Activated CD4-positive, alpha-beta T cell treated with anti-CD3 and anti-CD28 coated beads, Interleukin-2, amount 10 ng/mL, durations not matched to agents 24 days and 14 days (primary cell): ENCODE measurements at regions not wholly inside any gene's neighbourhood (a gene's known extent, or its start where the extent isn't known, plus 50 kb on each side); places are given as distances from the start of the nearest gene placed in this dataset.

Experiments used
- DNase-seq: peaks from one replicate; pipeline ENCODE4 v3.0.0; 2022
- H3K27ac Mint-ChIP-seq: one replicate; pipeline ENCODE4 v1.8.0; 2022; ENCODE audit warnings: mild to moderate bottlenecking, mixed read lengths
- H3K27me3 Mint-ChIP-seq: one replicate; pipeline ENCODE4 v1.8.0; 2022; ENCODE audit warnings: mixed read lengths
- H3K36me3 Mint-ChIP-seq: one replicate; pipeline ENCODE4 v1.8.0; 2022; ENCODE audit warnings: low read depth, mild to moderate bottlenecking, mixed read lengths
- H3K4me1 Mint-ChIP-seq: one replicate; pipeline ENCODE4 v1.8.0; 2021; ENCODE audit warnings: mixed read lengths
- H3K4me3 Mint-ChIP-seq: one replicate; pipeline ENCODE4 v1.8.0; 2022; ENCODE audit warnings: mild to moderate bottlenecking, moderate library complexity, mixed read lengths
- H3K9me3 Mint-ChIP-seq: one replicate; pipeline ENCODE4 v1.8.0; 2021; ENCODE audit warnings: mixed read lengths
- intact Hi-C: fragments of 100-400 bp; cut with micrococcal nuclease; formaldehyde crosslinking; loops from one replicate; pipeline ENCODE4 v1.15.1; 2023

DNA sequence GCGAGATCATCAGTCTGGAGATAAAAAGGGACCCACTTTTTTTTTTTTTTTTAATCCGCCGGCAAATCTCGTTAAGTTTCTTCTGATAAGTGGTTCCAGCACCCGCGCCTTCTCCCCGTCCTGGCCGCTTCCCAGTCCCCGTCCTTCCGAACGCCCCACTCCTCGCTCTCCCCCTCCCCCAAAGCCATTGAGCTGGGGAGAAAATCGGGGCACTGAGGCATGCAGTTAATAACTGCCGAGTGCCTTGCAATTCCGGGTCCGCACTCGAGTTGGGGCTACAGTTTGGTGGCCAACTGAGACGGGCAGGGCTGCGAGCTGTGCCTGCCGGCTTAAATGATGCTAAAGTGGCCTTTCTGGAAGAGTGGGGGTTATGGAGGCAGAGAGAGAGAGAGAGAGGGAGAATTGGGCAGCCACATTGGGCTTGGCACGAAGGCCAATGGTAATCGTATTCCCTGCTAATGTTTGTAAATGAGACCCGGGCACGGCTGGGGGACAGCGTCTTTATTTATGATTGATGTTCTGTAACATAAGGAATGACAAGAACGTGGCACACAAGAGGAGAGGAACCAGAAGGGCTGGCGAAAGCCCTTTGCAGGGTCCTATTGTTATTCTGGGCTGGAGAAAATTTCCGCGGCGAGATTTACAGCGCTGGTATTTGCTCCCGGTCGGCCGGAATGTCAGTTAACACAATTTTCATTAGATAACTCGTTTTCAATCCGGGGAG lies 115.4 kb upstream of the MYL2 start:
- peaks cover 68% of the 10 kb centered on the region for H3K27me3 Mint-ChIP-seq
- H3K9me3 Mint-ChIP-seq: no peaks in the 10 kb centered on the region
- DNase-seq: no peak
- intact Hi-C loops: no loop called here
- H3K4me1 Mint-ChIP-seq: peaks cover 10% of the 10 kb centered on the region
- H3K36me3 Mint-ChIP-seq: peaks cover 2% of the 10 kb centered on the region
- H3K4me3 Mint-ChIP-seq: peak overlapping the region; percentile 61
- no peak overlapping the region for H3K27ac Mint-ChIP-seq

DNA sequence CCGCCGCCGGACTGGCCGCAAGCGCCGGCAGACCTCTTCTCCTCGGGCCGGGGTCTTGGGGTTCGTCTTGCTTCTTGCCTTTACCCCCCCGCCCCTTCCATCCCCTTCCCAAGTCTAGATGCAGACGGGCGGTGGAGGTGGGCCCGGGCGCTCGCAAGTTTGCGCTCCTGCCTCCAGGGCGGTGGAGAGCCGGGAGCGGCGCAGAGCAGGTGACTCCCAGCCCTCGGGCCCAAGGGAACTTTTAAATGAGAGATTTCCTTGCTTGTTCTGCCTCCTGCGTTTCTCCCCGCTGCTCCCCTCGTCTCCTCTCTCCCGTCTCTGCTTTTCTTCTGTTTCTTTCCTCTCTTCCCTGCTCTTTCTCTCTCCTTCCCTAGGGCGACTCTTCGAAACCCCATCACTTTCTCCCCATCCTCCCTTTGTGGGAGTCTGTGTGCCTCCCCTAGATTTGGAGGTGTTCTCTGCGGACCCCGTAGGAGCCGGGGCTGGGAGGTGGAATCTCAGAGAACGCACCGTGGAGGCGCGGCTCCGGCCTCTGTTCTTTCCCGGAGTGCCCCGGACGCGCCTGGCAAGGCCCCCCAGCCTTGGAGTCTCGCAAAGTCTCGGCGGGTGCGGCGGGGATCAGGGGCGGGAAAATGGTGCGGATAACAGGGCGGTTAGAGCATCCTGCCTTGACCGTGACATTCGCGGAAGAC lies 114.7 kb upstream of the MYL2 start:
- peaks cover 75% of the 10 kb centered on the region for H3K27me3 Mint-ChIP-seq
- H3K9me3 Mint-ChIP-seq: no peaks in the 10 kb centered on the region
- intact Hi-C loops: no loop called here
- H3K36me3 Mint-ChIP-seq: peaks cover 2% of the 10 kb centered on the region
- no peak for DNase-seq
- H3K4me1 Mint-ChIP-seq: peaks cover 10% of the 10 kb centered on the region
- peak overlapping the region; percentile 80 for H3K27ac Mint-ChIP-seq
- peak overlapping the region; percentile 61 for H3K4me3 Mint-ChIP-seq

DNA sequence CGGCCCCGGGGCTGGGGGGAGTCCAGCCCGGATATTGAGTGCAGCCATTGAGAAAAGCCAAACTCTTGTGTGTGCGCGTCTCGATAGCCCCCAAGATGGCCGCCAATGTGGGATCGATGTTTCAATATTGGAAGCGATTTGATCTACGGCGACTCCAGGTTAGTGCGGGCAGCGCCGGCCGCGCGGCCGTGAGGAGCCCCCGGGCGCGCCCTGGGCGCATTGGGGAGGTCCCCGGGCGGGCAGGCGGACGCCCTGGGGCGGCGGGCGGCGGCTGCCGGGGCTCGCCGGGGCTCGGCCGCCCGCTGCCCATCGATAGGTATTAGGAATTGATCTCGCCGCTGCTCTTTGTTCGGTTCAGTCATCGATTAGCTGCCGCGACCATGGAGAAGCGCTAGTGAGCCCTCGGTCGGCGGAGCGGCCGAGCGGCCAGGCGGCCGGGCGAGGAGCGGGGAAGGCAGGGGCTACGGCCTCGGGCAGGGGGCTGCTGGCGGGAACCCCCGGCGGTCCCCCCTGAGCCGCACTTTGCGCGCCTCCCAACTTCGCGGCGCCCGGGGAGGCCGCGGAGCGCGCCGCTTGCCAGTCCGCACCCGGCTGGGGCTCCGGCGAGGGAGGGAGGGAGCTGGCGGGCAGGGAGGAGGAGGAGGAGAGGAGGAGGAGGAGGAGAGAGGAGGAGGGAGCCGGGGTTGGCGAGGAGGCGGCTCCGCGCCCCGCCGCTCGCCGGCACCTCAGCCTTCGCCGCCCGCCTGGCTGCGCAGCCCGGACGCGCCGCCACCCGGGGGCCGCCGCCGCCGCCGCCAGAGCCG lies 113.9 kb upstream of the MYL2 start, which contains the start of gene CUX2:
Gene CUX2 (plus strand): TSS at position 83 of the 803 bp plus-strand sequence.
- DNase-seq: no peak
- H3K27me3 Mint-ChIP-seq: peaks cover 76% of the 10 kb centered on the region
- peak within 1 kb of the TSS; percentile 61 for H3K4me3 Mint-ChIP-seq
- intact Hi-C loops: no loop called here
- H3K27ac Mint-ChIP-seq: peak within 1 kb of the TSS; percentile 80
- no peaks in the 10 kb centered on the region for H3K9me3 Mint-ChIP-seq
- H3K36me3 Mint-ChIP-seq: peaks cover 2% of the 10 kb centered on the region
- H3K4me1 Mint-ChIP-seq: peaks cover 10% of the 10 kb centered on the region

DNA sequence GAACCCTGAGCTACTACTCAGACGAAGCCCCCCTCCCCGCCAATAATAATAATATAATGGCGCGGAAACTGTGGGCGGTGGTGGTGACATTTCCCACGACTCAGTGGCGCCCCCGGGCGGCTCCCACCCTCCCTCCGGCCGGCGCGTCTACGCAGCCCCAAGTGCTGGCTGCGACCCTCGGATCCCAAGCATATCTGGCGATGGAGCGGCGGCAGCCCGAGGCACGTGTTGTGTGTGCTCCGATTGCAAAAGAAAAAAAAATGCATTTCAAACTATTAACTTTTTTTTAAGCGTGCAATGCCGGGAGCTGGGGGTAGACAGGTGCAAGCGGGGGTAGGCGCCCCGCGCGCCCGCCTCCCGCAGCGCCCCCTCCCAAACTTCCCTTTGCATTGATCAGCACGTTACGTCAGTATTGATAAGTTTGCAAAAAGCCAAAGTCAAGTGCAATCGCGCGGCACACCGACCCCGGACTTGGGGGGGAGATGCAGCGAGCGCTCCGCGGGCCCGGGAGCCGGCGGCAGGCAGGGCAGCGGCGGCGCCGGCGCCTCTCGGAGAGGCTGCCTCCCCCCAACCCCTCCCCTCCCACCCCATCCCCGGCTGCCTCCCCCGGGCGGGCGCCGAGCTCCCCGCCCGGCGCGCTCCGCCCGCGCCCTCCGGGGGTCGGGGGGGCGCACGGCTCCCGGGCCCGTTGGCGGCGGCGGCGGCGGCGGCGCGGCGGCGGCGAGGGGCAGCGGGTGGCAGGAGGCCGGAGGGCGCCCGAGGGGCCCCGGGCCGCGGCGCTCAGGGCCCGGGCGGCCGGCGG lies 113.1 kb upstream of the MYL2 start:
- Mint-ChIP-seq H3K9me3 (no peaks in the 10 kb centered on the region), H3K27ac (no peak overlapping the region), H3K4me1 (peaks cover 10% of the 10 kb centered on the region), H3K36me3 (peaks cover 2% of the 10 kb centered on the region), H3K4me3 (no peak overlapping the region), H3K27me3 (peaks cover 73% of the 10 kb centered on the region)
- no peak for DNase-seq
- intact Hi-C loops: no loop called here

DNA sequence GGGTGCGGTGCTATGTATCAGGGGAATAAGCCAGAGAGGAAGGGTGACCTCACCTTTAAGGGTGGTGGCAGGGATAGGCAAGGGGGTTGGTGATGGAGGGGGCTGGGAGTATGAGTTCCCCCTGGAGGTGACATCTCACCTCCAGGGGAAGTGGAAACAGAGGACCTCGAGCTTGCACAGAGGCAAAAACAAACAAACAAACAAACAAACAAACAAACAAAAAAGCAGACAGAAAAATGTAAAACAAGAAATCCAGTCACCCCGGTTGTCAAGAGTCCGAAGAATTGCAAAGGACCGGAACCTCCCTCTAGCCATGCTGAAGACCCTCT lies 112.2 kb upstream of the MYL2 start:
- H3K27ac Mint-ChIP-seq: peak overlapping the region; percentile 58
- peak overlapping the region; percentile 60 for H3K4me3 Mint-ChIP-seq
- H3K36me3 Mint-ChIP-seq: peaks cover 2% of the 10 kb centered on the region
- intact Hi-C loops: no loop called here
- no peaks in the 10 kb centered on the region for H3K9me3 Mint-ChIP-seq
- peaks cover 10% of the 10 kb centered on the region for H3K4me1 Mint-ChIP-seq
- DNase-seq: no peak
- peaks cover 65% of the 10 kb centered on the region for H3K27me3 Mint-ChIP-seq

DNA sequence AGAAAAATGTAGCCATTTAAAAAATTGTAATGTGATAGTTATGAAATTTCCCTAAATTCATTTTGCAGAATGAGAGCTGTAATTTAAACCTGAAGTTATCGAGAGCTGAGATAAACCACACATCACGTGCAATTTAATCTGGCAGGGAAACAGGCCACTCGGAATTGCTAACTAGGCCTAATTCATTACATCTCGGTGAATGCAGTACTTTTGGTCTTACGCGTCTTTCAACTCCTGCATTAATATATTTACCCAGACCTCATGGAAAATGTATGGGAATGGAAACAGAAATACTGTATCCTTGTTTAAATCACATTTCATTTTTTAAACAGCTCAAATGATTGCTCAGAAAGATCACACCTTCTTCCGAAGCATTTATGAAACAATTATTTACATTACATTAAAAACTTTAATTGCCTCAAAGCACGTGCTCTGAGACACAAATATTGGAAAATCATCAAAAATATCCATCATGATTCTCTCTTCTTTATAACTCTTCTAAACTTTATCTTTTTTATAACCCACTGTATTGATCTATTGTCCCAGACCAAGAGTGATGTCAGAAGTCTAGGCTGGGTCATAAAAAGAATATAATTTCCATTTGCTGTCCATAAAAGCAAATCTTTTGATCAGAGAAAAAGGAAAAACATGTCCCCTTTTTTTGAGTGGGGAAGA lies 111.7 kb upstream of the MYL2 start:
- no peak for DNase-seq
- peaks cover 10% of the 10 kb centered on the region for H3K4me1 Mint-ChIP-seq
- intact Hi-C loops: no loop called here
- H3K27ac Mint-ChIP-seq: no peak overlapping the region
- peak overlapping the region; percentile 60 for H3K4me3 Mint-ChIP-seq
- H3K36me3 Mint-ChIP-seq: peaks cover 2% of the 10 kb centered on the region
- H3K27me3 Mint-ChIP-seq: peaks cover 64% of the 10 kb centered on the region
- no peaks in the 10 kb centered on the region for H3K9me3 Mint-ChIP-seq

DNA sequence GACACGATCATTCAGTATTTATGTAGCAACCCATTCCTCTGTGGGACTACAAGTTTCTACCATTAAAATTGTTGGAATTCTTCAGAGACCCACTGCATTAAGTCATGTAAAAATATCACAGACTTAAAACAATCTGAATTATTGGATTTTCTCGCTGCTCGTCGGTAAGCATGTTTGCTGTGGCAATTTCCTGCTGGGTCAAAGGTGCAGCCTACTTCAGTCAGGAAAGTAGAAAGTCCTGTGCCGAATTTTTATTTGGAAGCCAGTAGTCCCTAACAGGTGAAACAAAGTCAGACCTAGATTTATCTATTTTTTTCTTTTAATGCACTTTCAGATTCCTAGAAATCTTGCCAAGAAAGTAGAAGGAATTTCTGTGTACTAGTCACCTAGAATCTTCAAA lies 110.4 kb upstream of the MYL2 start:
- peaks cover 7% of the 10 kb centered on the region for H3K4me1 Mint-ChIP-seq
- peaks cover under 1% of the 10 kb centered on the region for H3K36me3 Mint-ChIP-seq
- H3K9me3 Mint-ChIP-seq: no peaks in the 10 kb centered on the region
- intact Hi-C loops: no loop called here
- no peak overlapping the region for H3K4me3 Mint-ChIP-seq
- peaks cover 60% of the 10 kb centered on the region for H3K27me3 Mint-ChIP-seq
- no peak overlapping the region for H3K27ac Mint-ChIP-seq
- DNase-seq: no peak

DNA sequence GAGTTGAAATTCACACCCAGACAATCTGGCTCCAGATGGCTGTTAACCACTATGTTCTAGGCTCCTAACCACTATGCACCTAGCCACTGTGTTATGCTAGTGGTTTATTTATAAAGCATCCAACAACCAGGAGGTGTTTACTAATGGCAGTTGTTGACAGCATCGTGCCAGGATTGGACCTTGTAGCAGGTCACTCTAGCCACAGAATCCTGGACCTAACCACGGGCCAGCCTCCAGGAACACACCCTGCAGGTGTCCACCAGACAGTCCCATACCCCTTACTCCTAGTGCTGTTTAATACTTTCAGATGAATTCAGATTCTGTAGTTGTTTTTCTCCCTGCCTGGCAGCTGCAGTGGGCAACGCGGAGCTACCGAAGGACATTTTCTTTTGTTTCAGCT lies 109.4 kb upstream of the MYL2 start:
- Mint-ChIP-seq H3K9me3 (no peaks in the 10 kb centered on the region), H3K4me1 (no peaks in the 10 kb centered on the region), H3K27me3 (peaks cover 55% of the 10 kb centered on the region), H3K4me3 (no peak overlapping the region), H3K36me3 (no peaks in the 10 kb centered on the region), H3K27ac (no peak overlapping the region)
- intact Hi-C loops: no loop called here
- DNase-seq: no peak

DNA sequence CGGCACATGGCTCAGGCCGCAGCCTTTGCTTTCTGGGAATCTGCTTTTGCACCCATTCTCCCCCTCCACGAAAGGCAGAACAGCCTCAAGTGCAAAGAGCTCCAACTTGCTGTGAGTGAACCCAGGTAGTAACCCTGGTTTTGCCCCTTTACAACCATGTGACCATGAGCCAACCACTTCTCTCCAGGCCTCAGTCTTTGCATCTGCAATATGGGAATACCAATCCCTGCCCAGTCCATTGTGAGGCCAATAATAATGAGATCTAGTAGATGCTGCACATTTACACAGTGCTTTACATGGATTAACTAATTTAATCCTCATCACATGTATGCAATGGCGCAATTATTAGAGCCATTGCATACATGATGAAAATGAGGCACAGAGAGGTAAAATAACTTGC lies 108.9 kb upstream of the MYL2 start:
- Mint-ChIP-seq H3K4me3 (no peak overlapping the region), H3K9me3 (no peaks in the 10 kb centered on the region), H3K4me1 (peaks cover under 1% of the 10 kb centered on the region), H3K27ac (no peak overlapping the region), H3K36me3 (no peaks in the 10 kb centered on the region), H3K27me3 (peaks cover 57% of the 10 kb centered on the region)
- no peak for DNase-seq
- intact Hi-C loops: no loop called here

DNA sequence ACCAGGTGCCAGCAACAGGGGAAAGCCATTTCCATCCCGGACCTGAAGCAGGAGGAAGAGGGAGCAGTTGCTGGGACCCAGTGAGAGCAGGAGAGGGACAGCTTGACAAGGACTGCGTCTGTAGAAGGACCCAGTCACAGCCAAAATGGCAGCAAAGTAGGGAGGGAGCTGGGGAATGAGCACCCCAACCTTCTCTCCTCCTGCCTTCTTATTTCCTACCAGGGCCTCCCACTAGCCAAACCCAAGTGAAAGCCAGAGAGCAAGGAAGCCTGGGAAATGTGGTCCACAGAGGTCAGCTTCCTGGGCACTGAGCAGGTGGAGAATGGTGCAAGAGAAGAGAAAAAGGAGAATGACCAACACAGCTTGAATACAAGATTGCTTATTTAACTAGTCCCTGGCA lies 108.5 kb upstream of the MYL2 start:
- H3K9me3 Mint-ChIP-seq: no peaks in the 10 kb centered on the region
- no peak overlapping the region for H3K27ac Mint-ChIP-seq
- H3K27me3 Mint-ChIP-seq: peaks cover 62% of the 10 kb centered on the region
- no peaks in the 10 kb centered on the region for H3K36me3 Mint-ChIP-seq
- no peak for DNase-seq
- peaks cover 2% of the 10 kb centered on the region for H3K4me1 Mint-ChIP-seq
- H3K4me3 Mint-ChIP-seq: no peak overlapping the region
- intact Hi-C loops: no loop called here

DNA sequence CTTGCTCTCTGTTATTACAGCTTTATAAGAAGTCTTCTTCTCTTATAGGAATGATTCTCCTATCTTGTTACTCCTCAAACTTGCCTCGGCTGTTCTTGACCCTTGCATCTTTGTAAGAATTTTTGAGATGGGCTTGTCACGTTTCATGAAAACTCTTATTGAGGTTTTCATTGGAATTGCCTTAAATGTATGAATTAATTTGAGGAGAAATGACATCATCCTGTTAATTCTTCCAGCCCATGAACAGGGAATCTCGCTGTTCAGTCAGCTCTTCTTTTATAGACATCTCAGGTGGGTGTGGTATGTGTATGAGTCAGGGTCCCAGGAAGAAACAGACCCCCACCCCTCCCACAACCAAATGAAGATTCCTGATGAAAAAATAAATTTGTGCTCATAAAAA lies 107.1 kb upstream of the MYL2 start:
- no peak overlapping the region for H3K4me3 Mint-ChIP-seq
- intact Hi-C loops: no loop called here
- peaks cover 54% of the 10 kb centered on the region for H3K27me3 Mint-ChIP-seq
- H3K36me3 Mint-ChIP-seq: no peaks in the 10 kb centered on the region
- no peak overlapping the region for H3K27ac Mint-ChIP-seq
- H3K9me3 Mint-ChIP-seq: no peaks in the 10 kb centered on the region
- no peak for DNase-seq
- peaks cover 2% of the 10 kb centered on the region for H3K4me1 Mint-ChIP-seq

DNA sequence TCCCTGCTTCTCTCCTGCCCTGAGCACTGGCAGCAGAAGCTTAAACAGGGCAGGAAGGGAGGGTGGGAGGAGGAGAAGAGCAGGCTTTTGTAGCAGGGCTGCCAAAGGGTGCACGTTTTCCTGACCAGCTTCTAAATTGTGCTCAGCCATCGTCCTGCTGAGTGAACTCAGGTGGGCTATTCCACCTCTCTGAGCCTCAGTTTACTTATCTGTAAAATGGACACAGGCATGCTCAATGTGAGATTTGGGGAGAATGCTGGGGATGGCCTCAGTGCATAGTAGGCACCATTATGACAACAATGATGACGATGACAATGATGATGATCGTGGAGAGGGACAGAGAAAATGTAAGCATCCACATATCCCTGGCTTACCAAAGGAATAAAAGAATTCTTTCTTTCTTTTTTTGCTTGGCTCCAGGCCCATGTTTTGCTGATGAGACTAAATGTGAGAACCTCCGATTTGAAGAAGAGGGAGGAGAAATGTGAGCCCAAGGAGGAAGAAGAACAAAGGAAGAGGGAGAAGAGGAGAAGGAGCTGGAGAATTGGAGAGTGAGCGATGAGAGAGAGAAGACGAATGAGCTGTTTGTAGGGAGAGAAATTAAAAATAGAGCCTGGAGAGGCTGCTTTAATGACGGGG lies 105.5 kb upstream of the MYL2 start:
- Mint-ChIP-seq H3K36me3 (no peaks in the 10 kb centered on the region), H3K9me3 (no peaks in the 10 kb centered on the region), H3K27me3 (peaks cover 42% of the 10 kb centered on the region), H3K4me3 (no peak overlapping the region), H3K27ac (no peak overlapping the region), H3K4me1 (peaks cover 2% of the 10 kb centered on the region)
- no peak for DNase-seq
- intact Hi-C loops: no loop called here

DNA sequence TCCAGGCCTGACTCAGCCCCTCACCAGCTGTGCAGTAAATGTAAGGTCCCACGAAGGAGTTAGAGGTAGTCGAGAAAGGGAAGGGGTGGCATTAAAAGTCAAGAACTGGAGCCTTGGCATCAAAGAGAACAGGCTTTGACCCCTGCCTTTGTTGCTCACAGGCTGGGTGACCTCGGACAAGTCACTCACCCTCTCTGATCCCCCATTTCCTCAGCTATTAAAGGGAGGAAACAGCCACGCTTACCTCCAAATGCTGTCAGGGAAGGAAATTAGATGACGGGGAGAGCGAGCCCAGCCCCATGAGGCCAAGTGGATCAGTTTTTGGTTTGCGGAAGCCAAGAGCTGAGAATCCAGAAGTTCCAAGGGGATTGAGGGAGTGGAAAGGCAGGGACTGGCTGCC lies 104.9 kb upstream of the MYL2 start:
- Mint-ChIP-seq H3K27me3 (peaks cover 36% of the 10 kb centered on the region), H3K4me3 (no peak overlapping the region), H3K9me3 (no peaks in the 10 kb centered on the region), H3K36me3 (no peaks in the 10 kb centered on the region), H3K27ac (no peak overlapping the region), H3K4me1 (peaks cover 2% of the 10 kb centered on the region)
- no peak for DNase-seq
- intact Hi-C loops: no loop called here
